Activated B cell treated with CpG ODN at 0.5 μM for 24 hours (primary cell): ENCODE measurements at regions not wholly inside any gene's neighbourhood (a gene's known extent, or its start where the extent isn't known, plus 50 kb on each side); places are given as distances from the start of the nearest gene placed in this dataset.

ENCODE experiments used
- ATAC-seq: fragments of 200-7000 bp; cut with Tn5 transposase; one replicate; pipeline ENCODE4 v1.10.0; 2021; ENCODE audit warnings: low read depth, mild to moderate bottlenecking, moderate library complexity
- CTCF ChIA-PET: fragments of 350-600 bp; sonication (Branson Sonifier 250); formaldehyde crosslinking; loops from one replicate; lab custom pipeline; 2021; ENCODE audit warnings: antibody characterized with exemption; lab: Charles Lee
- POLR2A ChIA-PET: fragments of 350-600 bp; sonication (Branson Sonifier 250); formaldehyde crosslinking; loops from one replicate; lab custom pipeline; 2021; ENCODE audit warnings: antibody characterized with exemption; lab: Charles Lee
- DNase-seq: peaks from one replicate; pipeline ENCODE4 v3.0.0; 2022
- H3K27ac Mint-ChIP-seq: one replicate; pipeline ENCODE4 v1.8.0; 2020; ENCODE audit warnings: mixed read lengths
- H3K27me3 Mint-ChIP-seq: one replicate; pipeline ENCODE4 v1.8.0; 2021; ENCODE audit warnings: mixed read lengths
- H3K36me3 Mint-ChIP-seq: one replicate; pipeline ENCODE4 v1.8.0; 2021; ENCODE audit warnings: low read depth, mixed read lengths
- H3K4me1 Mint-ChIP-seq: one replicate; pipeline ENCODE4 v1.8.0; 2021; ENCODE audit warnings: mixed read lengths
- H3K4me3 Mint-ChIP-seq: one replicate; pipeline ENCODE4 v1.8.0; 2020; ENCODE audit warnings: mild to moderate bottlenecking, mixed read lengths
- H3K9me3 Mint-ChIP-seq: one replicate; pipeline ENCODE4 v1.8.0; 2020; ENCODE audit warnings: mixed read lengths
- intact Hi-C: fragments of 100-400 bp; cut with micrococcal nuclease; formaldehyde crosslinking; loops from one replicate; pipeline ENCODE4 v1.15.1; 2024
- TF ChIP-seq, protein P1 (sequence below): fragments of 200-600 bp; IDR thresholded peaks from one replicate; pipeline ENCODE4 v1.8.0; 2022; ENCODE audit warnings: antibody characterized with exemption, mild to moderate bottlenecking

- CTCF ChIA-PET, result no interaction called here
- no peak for ATAC-seq
- POLR2A ChIA-PET, result no interaction called here
- TF ChIP-seq, protein P1, sequence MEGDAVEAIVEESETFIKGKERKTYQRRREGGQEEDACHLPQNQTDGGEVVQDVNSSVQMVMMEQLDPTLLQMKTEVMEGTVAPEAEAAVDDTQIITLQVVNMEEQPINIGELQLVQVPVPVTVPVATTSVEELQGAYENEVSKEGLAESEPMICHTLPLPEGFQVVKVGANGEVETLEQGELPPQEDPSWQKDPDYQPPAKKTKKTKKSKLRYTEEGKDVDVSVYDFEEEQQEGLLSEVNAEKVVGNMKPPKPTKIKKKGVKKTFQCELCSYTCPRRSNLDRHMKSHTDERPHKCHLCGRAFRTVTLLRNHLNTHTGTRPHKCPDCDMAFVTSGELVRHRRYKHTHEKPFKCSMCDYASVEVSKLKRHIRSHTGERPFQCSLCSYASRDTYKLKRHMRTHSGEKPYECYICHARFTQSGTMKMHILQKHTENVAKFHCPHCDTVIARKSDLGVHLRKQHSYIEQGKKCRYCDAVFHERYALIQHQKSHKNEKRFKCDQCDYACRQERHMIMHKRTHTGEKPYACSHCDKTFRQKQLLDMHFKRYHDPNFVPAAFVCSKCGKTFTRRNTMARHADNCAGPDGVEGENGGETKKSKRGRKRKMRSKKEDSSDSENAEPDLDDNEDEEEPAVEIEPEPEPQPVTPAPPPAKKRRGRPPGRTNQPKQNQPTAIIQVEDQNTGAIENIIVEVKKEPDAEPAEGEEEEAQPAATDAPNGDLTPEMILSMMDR, result no peak
- H3K9me3 Mint-ChIP-seq, result no peaks in the 10 kb centered on the region
- peaks cover 1% of the 10 kb centered on the region for H3K27me3 Mint-ChIP-seq
- no peaks in the 10 kb centered on the region for H3K36me3 Mint-ChIP-seq
- H3K4me3 Mint-ChIP-seq, result no peak overlapping the region
- no peaks in the 10 kb centered on the region for H3K4me1 Mint-ChIP-seq
- no peak overlapping the region for H3K27ac Mint-ChIP-seq
- intact Hi-C loops, result no loop called here
- DNase-seq, result no peak
Measured at GRCh38 chr10:62577076-62577475, 202.9 kb downstream of the ZNF365 start.

DNA sequence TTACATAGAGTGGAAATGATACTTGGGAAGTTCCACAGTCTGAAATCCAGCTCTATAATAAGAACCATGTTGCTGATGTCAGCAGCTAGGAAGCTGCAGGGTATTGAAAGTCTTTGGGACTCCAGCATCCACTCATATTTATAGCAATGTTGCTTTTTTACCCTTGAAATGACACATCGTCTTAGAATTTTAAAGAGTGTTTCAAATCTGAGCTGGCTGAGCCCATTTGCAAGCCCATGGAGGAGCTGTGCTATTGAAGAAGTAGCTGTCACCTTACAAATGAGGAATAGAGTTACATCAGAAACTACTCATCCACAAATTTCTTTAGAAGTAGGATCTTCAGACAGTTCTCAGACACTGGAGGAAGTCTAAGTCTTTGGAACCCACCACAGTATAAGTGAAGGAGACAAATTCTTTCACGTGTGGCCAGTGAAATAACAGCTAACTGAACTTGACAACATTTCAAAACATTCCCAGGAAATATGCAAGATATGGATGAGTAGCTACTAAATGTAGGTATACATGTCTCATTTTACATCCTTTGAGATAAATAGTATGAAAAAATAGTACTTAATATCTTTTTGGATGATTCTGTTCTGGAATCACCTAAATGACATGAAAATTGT lies 203.6 kb downstream of the ZNF365 start:
- ChIA-PET POLR2A (no interaction called here), CTCF (interaction anchor here (0.8 to 1.4 kb wide), 3 partner anchors 86 to 313 kb away, joined by 3 to 4 read pairs (median 4); no protein-coding TSS in a partner anchor)
- no peak overlapping the region for H3K4me3 Mint-ChIP-seq
- H3K4me1 Mint-ChIP-seq, result no peaks in the 10 kb centered on the region
- intact Hi-C loops, result no loop called here
- no peaks in the 10 kb centered on the region for H3K9me3 Mint-ChIP-seq
- TF ChIP-seq, protein P1, result no peak
- H3K27ac Mint-ChIP-seq, result no peak overlapping the region
- no peaks in the 10 kb centered on the region for H3K27me3 Mint-ChIP-seq
- no peak for DNase-seq
- no peaks in the 10 kb centered on the region for H3K36me3 Mint-ChIP-seq
- ATAC-seq, result no peak

GRCh38 chr10:62578301-62578700 lies 204.1 kb downstream of the ZNF365 start:
- ChIA-PET POLR2A (no interaction called here), CTCF (interaction anchor here (0.8 to 1.4 kb wide), 4 partner anchors 15 to 313 kb away, joined by 3 to 4 read pairs (median 4); no protein-coding TSS in a partner anchor)
- H3K27ac Mint-ChIP-seq, result no peak overlapping the region
- no peak for ATAC-seq
- H3K9me3 Mint-ChIP-seq, result no peaks in the 10 kb centered on the region
- H3K27me3 Mint-ChIP-seq, result no peaks in the 10 kb centered on the region
- H3K4me3 Mint-ChIP-seq, result no peak overlapping the region
- no peaks in the 10 kb centered on the region for H3K4me1 Mint-ChIP-seq
- TF ChIP-seq, protein P1, result no peak
- intact Hi-C loops, result no loop called here
- no peaks in the 10 kb centered on the region for H3K36me3 Mint-ChIP-seq
- no peak for DNase-seq

- H3K4me3 Mint-ChIP-seq, result no peak overlapping the region
- H3K27ac Mint-ChIP-seq, result no peak overlapping the region
- POLR2A ChIA-PET, result no interaction called here
- H3K9me3 Mint-ChIP-seq, result no peaks in the 10 kb centered on the region
- peaks cover 1% of the 10 kb centered on the region for H3K4me1 Mint-ChIP-seq
- CTCF ChIA-PET, result interaction anchor here (1.1 to 1.4 kb wide), 2 partner anchors 15 to 87 kb away, joined by 3 to 4 read pairs; no protein-coding TSS in a partner anchor
- no peaks in the 10 kb centered on the region for H3K27me3 Mint-ChIP-seq
- TF ChIP-seq, protein P1, result no peak
- intact Hi-C loops, result no loop called here
- no peak for DNase-seq
- no peak for ATAC-seq
- H3K36me3 Mint-ChIP-seq, result no peaks in the 10 kb centered on the region
Measured at GRCh38 chr10:62578916-62579315, 204.7 kb downstream of the ZNF365 start.

DNA sequence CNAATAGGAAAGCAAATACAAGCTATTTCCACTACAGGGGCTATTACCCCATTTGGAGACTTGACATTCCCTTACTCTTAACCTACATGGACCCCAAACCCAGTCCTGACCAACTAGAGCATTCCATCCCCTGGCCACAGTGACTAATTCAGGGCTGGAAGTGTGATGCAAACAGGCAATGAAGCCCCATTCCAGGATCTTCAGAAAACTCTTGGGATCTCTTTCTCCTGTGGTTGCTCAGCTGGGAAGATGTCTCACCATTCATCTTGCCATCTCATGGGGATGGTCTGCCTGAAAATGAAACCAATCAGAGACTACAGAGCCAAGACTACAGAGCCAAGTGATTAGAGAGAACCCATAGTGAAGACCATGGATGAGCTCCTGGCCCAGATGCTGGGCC lies 206.2 kb downstream of the ZNF365 start:
- DNase-seq (no peak), ATAC-seq (no peak)
- Mint-ChIP-seq H3K9me3 (no peaks in the 10 kb centered on the region), H3K36me3 (no peaks in the 10 kb centered on the region), H3K27me3 (no peaks in the 10 kb centered on the region), H3K4me1 (peaks cover 7% of the 10 kb centered on the region), H3K4me3 (no peak overlapping the region), H3K27ac (no peak overlapping the region)
- TF ChIP-seq, protein P1, result no peak
- CTCF ChIA-PET, result no interaction called here
- intact Hi-C loops, result no loop called here
- POLR2A ChIA-PET, result no interaction called here
